ENCODE measurements at regions not wholly inside any gene's neighbourhood (a gene's known extent, or its start where the extent isn't known, plus 50 kb on each side); places are given as distances from the start of the nearest gene placed in this dataset.
A peak's percentile ranks its signal among the peaks of the same experiment; 100 is the strongest.

- intact Hi-C loops (cut with micrococcal nuclease) (loop anchor here (5.0 kb wide), 1 partner anchor 761 kb away; no protein-coding TSS in a partner anchor), in situ Hi-C loops (cut with MboI; ENCODE audit: low sequenced_read_pairs) (no loop called here), dilution Hi-C loops (cut with HindIII; ENCODE audit: low sequenced_read_pairs, unreplicated experiment) (no loop called here)
- BruUV-seq (replicated peaks): no TSS peak
- Histone ChIP-seq H3K27me3 (ENCODE audit: control insufficient read depth, insufficient read depth, low read length) (no peaks in the 10 kb centered on the region), H2BK5ac (ENCODE audit: low read depth, low read length, poor library complexity, severe bottlenecking) (peak overlapping the region; percentile 41), H3K56ac (ENCODE audit: extremely low read depth, insufficient read depth, low read length) (peak overlapping the region; percentile 37; the same call in 1 of the 2 replicates), H3K18ac (ENCODE audit: low read depth, low read length) (peak overlapping the region; percentile 29; the same call in 1 of the 2 replicates), H3K27ac (ENCODE audit: insufficient read depth, low read length) (peak overlapping the region; percentile 40; the same call in 1 of the 2 replicates), H4K8ac (ENCODE audit: low read depth in 2 of 2, low read length in 2 of 2) (no peak overlapping the region), H2AK5ac (ENCODE audit: low read depth, low read length) (no peak overlapping the region), H4K91ac (ENCODE audit: insufficient read depth, low read depth, low read length) (no peak overlapping the region; the same call in 1 of the 2 replicates), H2BK20ac (ENCODE audit: low read depth, low read length) (no peak overlapping the region), H2BK120ac (ENCODE audit: low read depth, low read length) (peak overlapping the region; percentile 18; the same call in 1 of the 2 replicates), H3K4me1 (ENCODE audit: control insufficient read depth, insufficient read depth, low read length) (peaks cover 2% of the 10 kb centered on the region), H3K79me1 (ENCODE audit: low read depth in 1 of 2, low read length in 2 of 2) (no peaks in the 10 kb centered on the region), H3K9me1 (ENCODE audit: insufficient read depth, low read length) (no peaks in the 10 kb centered on the region), H3K9me3 (ENCODE audit: control insufficient read depth, insufficient read depth, low read length) (no peaks in the 10 kb centered on the region), H3K4ac (ENCODE audit: low read depth, low read length) (no peak overlapping the region), H3K36me3 (ENCODE audit: control insufficient read depth, insufficient read depth, low read length) (no peaks in the 10 kb centered on the region), H3K4me2 (ENCODE audit: low read depth, low read length) (no peak overlapping the region), H4K5ac (ENCODE audit: low read depth, low read length) (0 out of 2 replicates have a peak overlapping the region, but pooled peaks have one; percentile 23), H3K14ac (replicated peaks; ENCODE audit: low read depth, low read length) (no peak overlapping the region), H3K4me3 (ENCODE audit: insufficient read depth, low read depth, low read length) (no peak overlapping the region), H2AK9ac (replicated peaks; ENCODE audit: low read depth, low read length, poor library complexity) (no peak overlapping the region), H2AFZ (replicated peaks; ENCODE audit: low read length, poor library complexity) (no peak overlapping the region), H2BK15ac (ENCODE audit: low read depth, low read length) (no peak overlapping the region), H3K9ac (ENCODE audit: low read depth, low read length) (no peak overlapping the region), H3K23ac (ENCODE audit: low read depth, low read length) (no peak overlapping the region), H4K20me1 (ENCODE audit: insufficient read depth, low read length) (no peaks in the 10 kb centered on the region)
- CTCF ChIA-PET: interaction anchor here (0.6 to 1.4 kb wide), 2 partner anchors 17 to 667 kb away, joined by 3 to 4 read pairs; no protein-coding TSS in a partner anchor
- peak; percentile 18 for ATAC-seq (ENCODE audit: low read depth)
- 59% methylated on average over 2 of the region's 5 CpGs; no CpG with 5 or more reads in 1 of the 2 experiments for WGBS, 2 experiments (ENCODE audit: extremely low coverage in 2 of 2, insufficient read length in 1 of 2)
- no peak for DNase-seq
- POLR2A ChIA-PET (ENCODE audit: unreplicated experiment): interaction anchor here (0.6 kb wide), 1 partner anchor 162 kb away, joined by 3 read pairs; no protein-coding TSS in a partner anchor
- no peak for TF ChIP-seq CTCF (conservative IDR thresholded peaks at IDR 0.05; ENCODE audit: low read depth, low read length)
- no peak for TF ChIP-seq USF2 (IDR thresholded peaks at IDR 0.05; ENCODE audit: low read depth, low read length)
- no peak for TF ChIP-seq CEBPB (IDR thresholded peaks at IDR 0.05; ENCODE audit: low read depth, low read length)
- no peak for TF ChIP-seq FOS (IDR thresholded peaks at IDR 0.05; ENCODE audit: low read depth, low read length)
- no peak for TF ChIP-seq MXI1 (IDR thresholded peaks at IDR 0.05; ENCODE audit: borderline replicate concordance, low read depth, low read length)
- TF ChIP-seq BHLHE40 (IDR thresholded peaks at IDR 0.05; ENCODE audit: low read depth, low read length): no peak
- no peak for TF ChIP-seq RFX5 (IDR thresholded peaks at IDR 0.05; ENCODE audit: low read depth, low read length)
- no peak for TF ChIP-seq MAZ (IDR thresholded peaks at IDR 0.05; ENCODE audit: borderline replicate concordance, low read depth, low read length)
- TF ChIP-seq RAD21 (IDR thresholded peaks at IDR 0.05; ENCODE audit: low read length): no peak
- no peak for TF ChIP-seq ELK1 (IDR thresholded peaks at IDR 0.05; ENCODE audit: borderline replicate concordance, low read depth, low read length)
- no peak for TF ChIP-seq POLR2A (IDR thresholded peaks at IDR 0.05; ENCODE audit: low read depth, low read length)
- no peak for TF ChIP-seq CHD1 (IDR thresholded peaks at IDR 0.05; ENCODE audit: low read depth, low read length)
- TF ChIP-seq SMC3 (IDR thresholded peaks at IDR 0.05; ENCODE audit: low read depth, low read length): no peak
- TF ChIP-seq RCOR1 (IDR thresholded peaks at IDR 0.05; ENCODE audit: insufficient replicate concordance, low read length): no peak
Observed at GRCh38 chr1:168468042-168468809, 75.6 kb downstream of the XCL2 start.
